HepG2 (cell line): ENCODE measurements at regions not wholly inside any gene's neighbourhood (a gene's known extent, or its start where the extent isn't known, plus 50 kb on each side); places are given as distances from the start of the nearest gene placed in this dataset.
"Not testable (repeated sequence)": the region's sequence is repeated elsewhere in the genome, so short reads cannot be mapped to it uniquely, and the experiment has no call there.

Experiments
- ATAC-seq: fragments of 200-7000 bp; cut with Tn5 transposase; 3 replicates; pipeline ENCODE4 v1.9.1; 2020; ENCODE audit warnings: mild to moderate bottlenecking, moderate library complexity
- BruUV-seq: library from RNA; stranded (reverse); fragments of 400-500 nt; replicated peaks from 2 replicates; lab custom pipeline; 2021; lab: Mats Ljungman, UMichigan
- CTCF ChIA-PET: fragments of 300-600 bp; formaldehyde crosslinking; extraction: SDS; loops from one replicate; lab custom pipeline; 2021; ENCODE audit warnings: low total read pairs, inconsistent platforms, low intra/inter-chr PET ratio; lab: Yijun Ruan, JAX
- POLR2A ChIA-PET: fragments of 350-600 bp; sonication (Branson Sonifier 250); formaldehyde crosslinking; loops from one replicate; lab custom pipeline; 2020; ENCODE audit warnings: antibody characterized with exemption, inconsistent platforms; lab: Yijun Ruan, JAX
- DNase-seq: peaks from one replicate; pipeline ENCODE4 v3.0.0-alpha.2; 2015; ENCODE audit warnings: low spot score
- FAIRE-seq: peaks from 3 replicates; lab custom pipeline; 2011; peaks lifted over from hg19 to GRCh38; lab: Jason Lieb, UNC
- H2AFZ ChIP-seq: one replicate; pipeline ENCODE4 v1.6.1; 2011; ENCODE audit warnings: low read length, inconsistent platforms
- H3K27ac ChIP-seq: fragments of 300-600 bp; 3 replicates; pipeline ENCODE4 v1.8.0; 2011; ENCODE audit warnings: mixed run types, mild to moderate bottlenecking, mixed read lengths, low read length, inconsistent platforms; ENCODE audit not compliant: insufficient read depth; ENCODE audit errors: extremely low read length
- H3K27me3 ChIP-seq, 2 experiments: fragments of 200-600 bp in 1 of 2; 2 replicates in 1 of 2; 3 replicates in 1 of 2; pipeline versions ENCODE4 v1.6.0 to v1.8.0; 2011; ENCODE audit warnings: low read length in 2 of 2, mild to moderate bottlenecking in 2 of 2, moderate library complexity in 2 of 2, inconsistent platforms in 1 of 2; ENCODE audit not compliant: insufficient read depth in 2 of 2, control insufficient read depth in 1 of 2
- H3K36me3 ChIP-seq, 2 experiments: fragments of 200-600 bp in 1 of 2; replicated peaks in 1 of 2; 2 replicates in 1 of 2; 3 replicates in 1 of 2; pipeline versions ENCODE4 v1.5.1 to v1.8.0; 2011; ENCODE audit warnings: low read length in 2 of 2, inconsistent platforms in 1 of 2; ENCODE audit not compliant: insufficient read depth in 2 of 2, control insufficient read depth in 1 of 2
- H3K4me1 ChIP-seq: 2 replicates; pipeline ENCODE4 v1.5.1; 2012; ENCODE audit warnings: low read length, inconsistent platforms; ENCODE audit not compliant: insufficient read depth
- H3K4me2 ChIP-seq: 2 replicates; pipeline ENCODE4 v1.6.0; 2011; ENCODE audit warnings: low read depth, low read length, inconsistent platforms
- H3K4me3 ChIP-seq, 3 experiments: fragments of 200-600 bp in 1 of 3; sonication (generic), shearing (Covaris generic) in 1 of 3; replicated peaks in 1 of 3; 2 replicates each; pipeline ENCODE4 v1.5.1; 2011 to 2016; ENCODE audit warnings: low read length in 3 of 3, inconsistent platforms in 2 of 3, low read depth in 2 of 3, mild to moderate bottlenecking in 2 of 3, control low read depth in 1 of 3, mixed read lengths in 1 of 3; ENCODE audit not compliant: insufficient read depth in 1 of 3
- H3K79me2 ChIP-seq: one replicate; pipeline ENCODE4 v1.6.1; 2011; ENCODE audit warnings: low read length, inconsistent platforms; ENCODE audit not compliant: insufficient read depth
- H3K9ac ChIP-seq: 2 replicates; pipeline ENCODE4 v1.6.0; 2011; ENCODE audit warnings: mild to moderate bottlenecking, low read depth, low read length, inconsistent platforms; ENCODE audit not compliant: insufficient read depth
- H3K9me3 ChIP-seq: 2 replicates; pipeline ENCODE4 v1.5.1; 2012; ENCODE audit warnings: mild to moderate bottlenecking, low read length
- H4K20me1 ChIP-seq: 2 replicates; pipeline ENCODE4 v1.6.0; 2011; ENCODE audit warnings: inconsistent platforms, mild to moderate bottlenecking, low read length, moderate library complexity; ENCODE audit not compliant: insufficient read depth
- BRF2 ChIP-seq: sonication (generic); formaldehyde crosslinking; IDR thresholded peaks from 2 replicates; pipeline ENCODE4 v1.8.1; 2022; ENCODE audit warnings: mild to moderate bottlenecking, missing genetic modification reagents
- EEA1 ChIP-seq: sonication (generic); formaldehyde crosslinking; IDR thresholded peaks from 2 replicates; pipeline ENCODE4 v1.5.1; 2020; ENCODE audit warnings: mild to moderate bottlenecking, missing genetic modification reagents, borderline replicate concordance
- FOSL2 ChIP-seq: sonication (generic); formaldehyde crosslinking; IDR thresholded peaks from 2 replicates; pipeline ENCODE4 v1.4.0; 2020; ENCODE audit warnings: missing genetic modification reagents
- GZF1 ChIP-seq: sonication (generic); formaldehyde crosslinking; IDR thresholded peaks from 2 replicates; pipeline ENCODE4 v1.5.1; 2020; ENCODE audit warnings: mild to moderate bottlenecking, missing genetic modification reagents
- SRF ChIP-seq: IDR thresholded peaks from 2 replicates; pipeline ENCODE4 v1.6.1; 2011; ENCODE audit warnings: mild to moderate bottlenecking, low read depth, low read length, moderate library complexity
- YEATS2 ChIP-seq: sonication (generic); formaldehyde crosslinking; IDR thresholded peaks from 2 replicates; pipeline ENCODE4 v1.4.0; 2020; ENCODE audit warnings: missing genetic modification reagents, borderline replicate concordance
- ZBTB46 ChIP-seq: sonication (generic); formaldehyde crosslinking; IDR thresholded peaks from 2 replicates; pipeline ENCODE4 v1.4.0; 2020; ENCODE audit warnings: mild to moderate bottlenecking, missing genetic modification reagents, borderline replicate concordance
- ZNF619 ChIP-seq: sonication (generic); formaldehyde crosslinking; IDR thresholded peaks from 2 replicates; pipeline ENCODE4 v1.4.0; 2020; ENCODE audit warnings: mild to moderate bottlenecking, missing genetic modification reagents
- ZNF724P ChIP-seq: sonication (generic); formaldehyde crosslinking; IDR thresholded peaks from 2 replicates; pipeline ENCODE4 v1.8.0; 2022; ENCODE audit warnings: missing genetic modification reagents, borderline replicate concordance
- WGBS: methylation state at CpG from one replicate; pipeline ENCODE4 v1.1.6; 2017; ENCODE audit warnings: low lambda C conversion rate; 5-methylcytosine and 5-hydroxymethylcytosine counted together
- in situ Hi-C: cut with HindIII; loops from 2 replicates; pipeline ENCODE4 v1.10.0; 2017; ENCODE audit warnings: low pct_unique_long_range_greater_than_20kb; ENCODE audit not compliant: extremely low pct_ligation_motif_present
- intact Hi-C: fragments of 100-400 bp; cut with micrococcal nuclease; formaldehyde crosslinking; loops from one replicate; pipeline ENCODE4 v1.10.0; 2022; ENCODE audit not compliant: unreplicated experiment

- no peaks in the 10 kb centered on the region for H3K36me3 ChIP-seq
- H2AFZ ChIP-seq: no peak overlapping the region
- no peaks in the 10 kb centered on the region for H3K79me2 ChIP-seq
- BruUV-seq: no TSS peak
- ChIA-PET CTCF (no interaction called here), POLR2A (no interaction called here)
- no peaks in the 10 kb centered on the region for H4K20me1 ChIP-seq
- no peak overlapping the region for H3K9ac ChIP-seq
- H3K4me3 ChIP-seq: no peak overlapping the region
- no peaks in the 10 kb centered on the region for H3K9me3 ChIP-seq
- H3K4me2 ChIP-seq: no peak overlapping the region
- FAIRE-seq: no peak
- no peak overlapping the region for H3K27ac ChIP-seq
- H3K4me1 ChIP-seq: no peaks in the 10 kb centered on the region
- 0% methylated on average over 2 of the region's 2 CpGs for WGBS
- TF ChIP-seq ZNF724P (CRISPR knock-in tag): no peak
- no peak for TF ChIP-seq GZF1 (CRISPR knock-in tag)
- TF ChIP-seq ZNF619 (CRISPR knock-in tag): no peak
- no peak for TF ChIP-seq BRF2 (CRISPR knock-in tag)
- TF ChIP-seq FOSL2 (CRISPR knock-in tag): no peak
- TF ChIP-seq YEATS2 (CRISPR knock-in tag): no peak
- no peak for TF ChIP-seq ZBTB46 (CRISPR knock-in tag)
- TF ChIP-seq SRF: no peak
- no peak for TF ChIP-seq EEA1 (CRISPR knock-in tag)
- in situ Hi-C loops (no loop called here), intact Hi-C loops (no loop called here)
- DNase-seq: no peak
- H3K27me3 ChIP-seq: no peaks in the 10 kb centered on the region
- no peak for ATAC-seq
These were observed 114.8 kb upstream of the NDN start for GRCh38 chr15:23801881-23802280.

GRCh38 chr15:23802896-23803435, 115.9 kb upstream of the NDN start:
- H4K20me1 ChIP-seq, in situ Hi-C loops, DNase-seq, H2AFZ ChIP-seq, H3K4me2 ChIP-seq, H3K4me1 ChIP-seq, H3K9me3 ChIP-seq, POLR2A ChIA-PET, H3K79me2 ChIP-seq, H3K36me3 ChIP-seq, ATAC-seq, H3K9ac ChIP-seq, CTCF ChIA-PET, H3K4me3 ChIP-seq, intact Hi-C loops, H3K27ac ChIP-seq, H3K27me3 ChIP-seq, BruUV-seq, FAIRE-seq: not testable (repeated sequence)
- WGBS: no CpG with 5 or more reads among the region's 37 CpGs
